EL (cell line): ENCODE measurements at regions not wholly inside any gene's neighbourhood (a gene's known extent, or its start where the extent isn't known, plus 50 kb on each side); places are given as distances from the start of the nearest gene placed in this dataset.
"Not testable (repeated sequence)": the region's sequence is repeated elsewhere in the genome, so short reads cannot be mapped to it uniquely, and the experiment has no call there.

Experiments used
- DNase-seq: peaks from one replicate; pipeline ENCODE4 v3.0.0-alpha.2; 2016

DNA sequence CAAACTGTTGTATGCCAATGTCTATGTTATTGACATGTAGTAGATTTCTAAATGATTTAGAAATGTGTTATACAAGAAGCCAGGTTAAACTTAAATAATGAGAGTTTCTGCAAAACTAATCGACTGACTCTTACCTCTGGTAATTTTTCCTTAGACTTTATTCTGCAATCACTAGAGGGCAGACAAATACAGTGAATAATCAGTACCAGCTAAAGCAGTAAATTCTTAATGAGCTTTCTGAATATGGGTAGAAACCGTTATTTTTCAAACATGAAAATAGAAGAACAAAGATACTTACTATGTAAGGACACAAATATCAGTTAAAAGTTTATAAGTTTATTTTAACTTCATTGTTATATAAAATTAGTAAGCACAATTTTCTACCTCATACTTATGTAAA lies 97.9 kb upstream of the RGS1 start:
- DNase-seq, result peak; percentile 36

DNA sequence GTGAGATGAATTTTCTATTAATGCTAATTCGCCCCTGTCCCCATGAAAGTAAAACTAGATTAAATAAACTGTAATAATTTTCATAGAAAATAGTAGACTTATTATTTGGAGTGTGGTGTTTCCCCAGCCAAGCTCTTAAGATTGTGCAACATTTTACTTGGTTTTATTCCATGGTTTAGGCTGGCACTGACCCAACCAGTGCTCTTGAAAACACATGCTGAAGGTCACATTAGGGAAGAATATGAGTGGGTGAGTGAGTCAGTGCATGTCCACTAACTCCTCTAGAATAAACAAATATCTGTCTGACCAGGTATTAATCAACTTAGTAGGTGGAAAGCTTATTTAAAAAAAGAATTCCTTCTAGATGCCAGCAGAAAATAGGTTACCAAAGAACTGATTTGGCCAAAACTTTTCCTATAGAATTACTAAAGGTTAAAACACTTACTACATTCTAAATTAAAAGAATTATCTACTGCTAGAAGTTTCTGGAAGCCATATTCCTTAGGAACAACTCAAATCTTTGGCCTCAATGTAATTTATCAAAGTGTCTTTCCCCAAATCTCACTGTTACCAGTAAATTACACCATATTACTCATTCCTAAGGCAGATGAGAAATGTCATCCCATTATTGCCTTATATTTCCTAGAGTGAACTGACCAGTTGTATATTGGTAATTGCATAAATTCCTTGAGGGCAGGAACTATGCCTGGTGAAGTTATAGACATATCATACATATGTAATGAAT lies 89.7 kb upstream of the RGS1 start:
- DNase-seq, result peak; percentile 94

DNA sequence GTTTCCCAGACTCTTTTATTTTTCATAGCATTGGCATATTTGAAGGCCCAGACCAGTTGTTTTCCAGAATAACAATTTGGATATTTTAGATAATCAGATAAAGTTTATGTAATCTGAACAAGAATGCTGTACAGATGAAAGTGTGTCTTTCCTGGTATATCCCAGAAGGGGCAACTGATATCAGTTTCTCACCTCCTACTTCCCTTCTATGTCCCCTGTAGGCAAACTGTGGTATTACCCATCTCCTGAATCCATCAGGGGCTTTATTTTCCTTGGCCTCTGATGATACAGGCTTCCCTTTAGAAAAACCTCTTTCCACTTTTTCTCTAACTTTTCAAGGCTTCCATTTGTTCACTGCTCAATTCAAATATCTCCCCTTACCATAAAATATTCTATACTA lies 87.5 kb upstream of the RGS1 start:
- no peak for DNase-seq

DNA sequence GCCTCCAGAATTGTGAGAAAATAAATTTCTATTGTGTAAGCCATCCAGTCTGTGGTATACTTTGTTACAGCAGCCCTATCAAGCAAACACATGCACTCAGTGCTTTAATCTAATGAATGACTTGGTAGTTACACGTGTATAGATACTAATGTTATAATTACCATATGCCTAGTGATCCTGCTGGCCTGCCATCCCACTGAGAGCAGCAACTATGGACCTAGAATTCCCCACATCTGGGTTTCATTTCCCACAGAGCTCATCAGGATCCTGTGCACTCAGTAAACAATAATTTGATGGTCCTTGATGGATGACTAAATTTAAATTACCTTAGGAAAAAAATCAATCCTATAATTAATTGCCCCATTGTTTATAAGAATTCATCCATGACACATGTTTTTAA lies 86.5 kb upstream of the RGS1 start:
- DNase-seq, result peak; percentile 60

DNA sequence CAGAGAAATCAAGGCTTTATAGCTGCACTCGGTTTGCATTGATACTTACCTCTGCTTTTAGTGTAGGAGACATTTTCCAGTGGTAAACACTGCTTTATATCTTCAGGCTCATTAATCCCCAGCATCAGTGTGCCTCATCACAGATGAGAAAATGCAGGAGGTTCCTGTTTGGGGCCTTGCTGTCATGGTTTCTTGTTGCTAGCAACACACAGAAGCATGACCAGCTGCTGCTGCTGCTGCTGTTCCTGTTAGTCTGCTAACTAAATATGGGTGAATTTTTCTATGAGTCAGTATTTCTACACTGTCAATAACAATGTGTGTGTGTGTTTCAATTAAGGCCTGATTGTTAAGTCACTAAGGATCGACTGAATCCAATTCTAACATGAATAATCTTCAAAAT lies 85.8 kb upstream of the RGS1 start:
- peak; percentile 70 for DNase-seq

DNA sequence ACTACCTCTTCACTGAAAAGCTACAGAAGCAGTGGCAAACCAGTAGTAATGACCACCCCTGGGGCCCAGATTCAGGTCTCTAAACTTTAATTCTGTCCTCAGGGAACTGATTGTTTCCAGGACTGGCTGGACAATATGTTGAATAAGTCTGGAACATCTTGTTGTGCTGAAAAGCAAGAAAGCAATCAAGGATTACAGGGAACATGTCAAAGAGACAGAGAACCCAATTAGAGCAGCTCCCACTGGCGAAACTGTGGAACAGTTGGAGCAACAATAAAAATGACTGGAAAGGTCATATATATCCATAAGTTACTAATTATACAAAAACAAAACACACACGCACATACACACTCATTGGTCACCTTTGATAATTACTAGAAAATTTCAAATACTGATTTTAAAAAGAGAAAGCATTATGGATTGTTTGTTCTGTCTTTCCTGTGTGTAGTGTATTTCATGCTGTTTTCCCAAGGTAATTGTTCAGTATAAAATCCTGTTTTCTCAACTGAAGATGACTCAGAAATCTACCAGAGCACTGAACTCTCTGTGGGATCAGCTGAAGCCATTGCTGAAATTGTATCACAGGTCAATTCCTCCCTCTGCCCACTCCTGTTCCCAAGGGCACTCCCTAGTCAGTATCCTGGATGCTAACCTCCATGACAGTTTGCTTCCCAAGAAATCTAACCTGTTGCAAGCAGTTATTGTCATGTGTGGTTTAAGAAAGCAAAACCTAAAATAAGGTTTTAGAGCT lies 83.6 kb upstream of the RGS1 start:
- no peak for DNase-seq

DNA sequence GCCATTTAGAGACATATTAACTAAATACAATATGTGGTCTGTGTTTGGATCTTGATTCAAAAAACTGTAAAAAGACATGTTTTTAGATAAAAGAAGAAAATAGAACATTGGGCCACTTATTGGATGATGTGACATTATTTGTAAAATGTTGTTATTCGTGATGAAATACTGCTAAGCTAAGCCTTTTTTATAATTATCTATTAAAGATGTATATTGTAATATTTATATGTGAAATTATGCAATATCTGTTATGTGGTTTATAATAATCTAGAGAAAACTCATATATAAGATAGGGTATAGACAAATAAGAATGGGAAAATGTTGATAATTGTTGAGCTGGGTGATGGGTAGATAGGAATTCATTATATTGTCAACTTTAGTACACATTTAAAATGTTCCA lies 82.0 kb upstream of the RGS1 start:
- DNase-seq, result no peak

DNA sequence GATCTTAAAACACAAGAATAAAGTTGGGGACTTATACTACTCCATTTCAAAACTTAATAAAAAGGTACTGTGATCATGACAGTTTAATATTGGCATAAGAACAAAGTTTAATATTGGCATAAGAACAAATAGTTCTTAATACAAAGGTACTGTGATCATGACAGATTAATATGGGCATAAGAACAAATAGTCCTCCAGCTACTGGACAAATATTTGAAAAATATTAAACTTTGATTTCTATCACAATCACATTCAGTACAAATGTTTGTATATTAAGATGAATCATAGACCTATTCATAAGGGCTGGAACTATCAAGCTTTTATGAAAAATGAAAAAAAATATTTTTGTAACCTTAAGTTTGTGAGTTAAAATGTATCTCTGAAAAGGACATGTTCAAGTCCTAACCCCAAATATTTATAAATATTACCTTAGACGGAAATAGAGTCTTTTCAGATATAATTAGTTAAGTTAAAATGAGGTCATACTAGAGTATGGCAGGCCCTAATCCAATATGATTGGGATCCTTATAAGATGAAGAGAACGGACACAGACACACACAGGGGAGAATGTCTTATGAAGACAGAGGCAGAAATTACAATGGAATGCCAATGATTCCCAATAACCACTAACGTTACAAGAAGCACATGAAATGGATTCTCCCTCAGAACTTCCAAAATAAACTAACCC lies 79.1 kb upstream of the RGS1 start:
- DNase-seq, result no peak

DNA sequence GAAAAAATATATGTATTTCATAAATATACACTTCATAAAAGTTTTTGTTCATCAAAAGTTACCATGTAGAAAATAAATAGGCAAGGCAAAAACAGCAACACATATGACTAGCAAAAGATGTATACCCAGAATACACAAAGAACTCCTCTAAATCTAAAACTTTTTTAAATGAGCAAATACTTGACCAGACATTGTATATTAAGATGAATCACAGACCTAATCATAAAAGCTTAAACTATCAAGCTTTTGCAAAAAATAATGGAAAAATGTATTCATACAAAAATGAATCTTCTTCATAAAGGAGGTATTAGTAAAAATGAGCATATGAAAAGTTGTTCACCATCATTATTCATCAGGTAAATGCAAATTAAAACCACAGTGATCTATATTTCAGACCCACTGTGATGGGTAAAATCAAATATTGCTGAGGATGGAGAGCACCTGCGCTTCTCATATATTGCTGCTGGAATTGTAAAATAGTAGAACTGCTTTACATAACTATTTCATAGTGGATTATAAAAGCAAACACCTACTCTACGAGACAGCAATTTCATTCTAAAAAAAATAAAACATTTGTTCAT lies 78.3 kb upstream of the RGS1 start:
- no peak for DNase-seq

DNA sequence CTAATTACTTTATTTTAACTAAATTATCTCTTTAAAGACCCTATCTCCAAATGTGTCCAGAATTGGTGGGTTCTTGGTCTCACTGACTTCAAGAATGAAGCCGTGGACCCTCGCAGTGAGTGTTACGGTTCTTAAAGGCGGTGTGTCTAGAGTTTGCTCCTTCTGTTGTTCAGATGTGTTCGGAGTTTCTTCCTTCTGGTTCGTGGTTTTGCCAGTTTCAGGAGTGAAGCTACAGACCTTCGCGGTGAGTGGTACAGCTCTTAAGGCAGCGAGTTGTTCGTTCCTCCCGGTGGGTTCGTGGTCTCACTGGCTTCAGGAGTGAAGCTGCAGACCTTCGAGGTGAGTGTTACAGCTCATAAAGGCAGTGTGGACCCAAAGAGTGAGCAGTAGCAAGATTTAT lies 77.5 kb upstream of the RGS1 start:
- DNase-seq, result not testable (repeated sequence)

DNA sequence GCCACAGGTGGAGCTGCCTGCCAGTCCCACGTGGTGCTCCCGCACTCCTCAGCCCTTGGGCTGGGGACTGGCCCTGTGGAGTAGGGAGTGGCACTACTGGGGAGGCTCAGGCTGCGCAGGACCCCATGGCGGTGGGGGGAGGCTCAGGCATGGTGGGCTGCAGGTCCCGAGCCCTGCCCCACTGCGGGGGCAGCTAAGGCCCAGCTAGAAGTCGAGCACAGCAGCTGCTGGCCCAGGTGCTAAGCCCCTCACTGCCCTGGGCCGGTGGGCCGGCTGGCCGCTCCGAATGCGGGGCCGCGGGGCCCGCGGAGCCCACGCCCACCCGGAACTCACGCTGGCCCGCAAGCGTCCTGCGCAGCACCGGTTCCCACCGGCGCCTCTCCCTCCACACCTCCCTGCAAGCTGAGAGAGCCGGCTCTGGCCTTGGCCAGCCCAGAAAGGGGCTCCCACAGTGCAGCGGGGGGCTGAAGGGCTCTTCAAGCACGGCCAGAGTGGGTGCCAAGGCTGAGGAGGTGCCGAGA lies 76.5 kb upstream of the RGS1 start:
- not testable (repeated sequence) for DNase-seq

DNA sequence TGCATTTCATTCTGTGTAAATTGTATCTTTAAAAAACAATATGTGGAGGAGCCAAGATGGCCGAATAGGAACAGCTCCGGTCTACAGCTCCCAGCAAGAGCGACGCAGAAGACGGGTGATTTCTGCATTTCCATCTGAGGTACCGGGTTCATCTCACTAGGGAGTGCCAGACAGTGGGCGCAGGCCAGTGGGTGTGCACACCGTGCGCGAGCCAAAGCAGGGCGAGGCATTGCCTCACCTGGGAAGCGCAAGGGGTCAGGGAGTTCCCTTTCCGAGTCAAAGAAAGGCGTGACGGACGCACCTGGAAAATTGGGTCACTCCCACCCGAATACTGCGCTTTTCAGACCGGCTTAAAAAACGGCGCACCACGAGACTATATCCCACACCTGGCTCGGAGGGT lies 75.0 kb upstream of the RGS1 start:
- not testable (repeated sequence) for DNase-seq

DNA sequence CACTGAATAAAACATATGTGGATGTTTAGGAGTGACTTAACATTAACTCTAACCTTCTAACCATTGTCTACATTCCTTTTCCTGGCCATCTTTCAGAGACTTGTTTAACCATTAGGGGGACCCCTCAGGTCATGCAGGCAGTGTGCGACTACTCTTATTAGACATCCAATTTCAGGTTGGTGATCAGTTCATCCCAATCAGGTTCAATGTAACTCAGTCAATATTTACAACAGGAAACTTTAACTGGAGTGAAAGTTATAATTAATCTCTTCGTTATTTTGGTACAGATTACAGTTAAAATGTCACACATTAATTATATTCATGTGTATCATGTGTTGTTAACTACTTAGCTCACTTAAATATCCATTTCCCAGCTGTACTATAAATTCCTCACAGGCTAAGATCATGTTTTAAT lies 68.8 kb upstream of the RGS1 start:
- peak; percentile 48 for DNase-seq

DNA sequence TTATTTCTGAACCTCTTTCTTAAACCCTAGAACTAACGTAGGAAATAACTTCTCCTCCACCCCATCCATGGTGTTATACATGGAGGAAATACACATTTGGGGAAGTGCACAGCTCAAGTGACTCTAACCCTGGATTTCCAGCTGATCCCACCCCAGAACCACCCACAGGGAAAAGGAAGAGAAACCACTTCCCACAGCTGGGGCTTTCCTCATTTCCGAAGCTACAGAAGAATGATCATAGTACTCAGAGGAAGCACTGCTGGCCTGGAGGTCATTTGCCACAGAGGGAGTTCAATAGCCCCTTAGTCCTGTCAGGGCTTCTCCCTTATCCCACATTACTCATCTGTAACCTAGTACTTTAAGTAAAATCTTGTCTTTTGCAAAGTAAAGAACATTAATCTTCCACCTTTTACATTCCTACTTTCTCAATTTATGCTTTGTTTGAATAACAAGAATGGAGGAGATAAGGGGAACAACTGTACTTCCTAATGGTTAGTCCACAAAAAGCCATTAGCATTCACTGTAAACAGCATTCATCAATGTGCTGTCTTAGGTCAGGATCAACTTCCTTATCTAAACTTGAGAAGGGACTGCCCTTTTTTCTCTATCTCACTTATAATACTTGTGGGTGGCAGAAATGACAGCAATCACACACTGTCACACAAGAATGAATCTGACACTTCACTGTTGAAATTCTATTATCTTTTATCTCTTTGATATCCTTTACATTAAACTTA lies 63.0 kb upstream of the RGS1 start:
- no peak for DNase-seq

DNA sequence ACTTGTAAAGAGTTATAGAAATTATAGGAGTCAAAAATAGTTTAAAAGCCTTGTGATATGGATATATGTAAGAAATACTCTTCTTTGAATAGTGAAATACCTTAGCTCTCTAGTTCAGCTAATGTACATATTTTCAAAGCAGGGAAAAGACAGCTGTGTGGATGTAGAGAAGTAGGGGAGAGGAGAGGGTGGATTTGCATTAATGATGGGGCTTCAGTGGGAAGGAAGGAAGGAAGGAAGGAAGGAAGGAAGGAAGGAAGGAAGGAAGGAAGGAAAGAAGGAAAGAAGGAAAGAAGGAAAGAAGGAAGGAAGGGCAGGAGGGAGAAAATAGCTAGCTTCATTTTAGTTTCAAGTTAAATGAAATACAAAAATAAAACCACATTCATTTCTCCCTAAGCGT lies 62.4 kb upstream of the RGS1 start:
- DNase-seq, result no peak

DNA sequence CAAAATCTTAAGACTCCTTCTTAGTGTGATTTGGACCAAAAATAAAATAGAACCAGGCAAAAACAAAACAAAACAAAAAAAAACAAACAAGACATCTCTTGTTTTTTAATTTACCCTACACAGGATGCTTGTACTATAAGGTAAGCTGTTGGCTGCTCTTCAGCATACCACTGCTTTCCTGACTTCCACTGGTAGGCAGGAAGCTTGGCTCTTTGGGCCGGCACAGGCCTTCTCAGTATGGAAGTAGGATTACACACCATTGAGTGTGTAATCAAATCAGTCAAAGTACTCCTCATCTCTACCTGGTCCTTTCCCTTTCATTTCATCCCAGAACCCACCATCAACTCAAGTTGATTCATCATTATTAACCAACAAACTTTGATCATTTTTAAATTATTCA lies 61.9 kb upstream of the RGS1 start:
- DNase-seq, result no peak

DNA sequence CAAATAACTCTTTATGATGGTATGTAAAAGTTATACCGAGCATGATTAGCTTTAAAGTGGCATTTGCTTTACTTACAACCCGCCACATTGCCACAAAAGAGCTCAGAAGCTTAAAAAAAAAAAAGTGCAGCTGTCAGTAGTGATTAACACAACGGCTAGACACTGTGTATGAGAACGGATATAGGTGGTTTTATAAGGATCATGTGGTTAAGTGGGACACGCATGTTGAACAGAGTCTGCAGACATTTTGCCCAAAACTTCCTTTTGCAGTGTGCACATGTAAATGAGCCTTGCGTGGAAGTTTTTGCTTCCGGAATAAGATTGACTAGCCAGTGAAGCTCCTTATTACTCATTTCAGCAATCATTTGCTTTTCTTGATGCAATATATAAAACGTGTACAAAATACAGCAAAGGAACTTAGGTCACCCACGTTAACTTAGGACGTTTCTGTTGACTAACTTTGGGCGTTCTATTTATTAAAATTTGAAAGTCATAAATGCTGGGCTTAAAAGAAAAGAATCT lies 58.7 kb upstream of the RGS1 start:
- no peak for DNase-seq

DNA sequence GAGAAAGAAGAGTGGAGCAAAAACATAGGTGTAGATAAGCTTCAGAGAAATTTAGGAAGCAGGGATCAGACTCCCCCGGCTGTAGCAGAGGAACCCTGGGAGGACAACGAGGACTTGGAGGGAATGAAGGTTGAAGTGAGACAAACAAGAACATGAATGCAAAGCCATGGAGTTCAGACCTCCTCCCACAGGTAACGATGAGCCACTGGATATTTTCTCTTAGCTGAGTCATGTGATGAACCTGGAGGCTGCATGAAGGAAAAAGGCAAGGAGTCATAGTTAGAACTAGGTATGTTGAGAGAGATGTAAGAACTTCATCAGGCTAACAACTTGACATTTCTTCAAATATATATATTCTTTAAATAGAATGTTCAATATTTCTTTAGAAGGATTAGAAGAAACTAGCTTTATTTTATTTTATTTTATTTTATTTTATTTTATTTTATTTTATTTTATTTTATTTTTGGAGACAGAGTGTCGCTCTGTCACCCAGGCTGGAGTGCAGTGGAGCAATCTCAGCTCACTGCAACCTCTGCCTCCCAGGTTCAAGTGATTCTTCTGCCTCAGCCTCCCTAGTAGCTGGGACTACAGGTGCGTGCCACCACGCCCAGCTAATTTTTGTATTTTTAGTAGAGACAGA lies 57.7 kb upstream of the RGS1 start:
- not testable (repeated sequence) for DNase-seq

DNA sequence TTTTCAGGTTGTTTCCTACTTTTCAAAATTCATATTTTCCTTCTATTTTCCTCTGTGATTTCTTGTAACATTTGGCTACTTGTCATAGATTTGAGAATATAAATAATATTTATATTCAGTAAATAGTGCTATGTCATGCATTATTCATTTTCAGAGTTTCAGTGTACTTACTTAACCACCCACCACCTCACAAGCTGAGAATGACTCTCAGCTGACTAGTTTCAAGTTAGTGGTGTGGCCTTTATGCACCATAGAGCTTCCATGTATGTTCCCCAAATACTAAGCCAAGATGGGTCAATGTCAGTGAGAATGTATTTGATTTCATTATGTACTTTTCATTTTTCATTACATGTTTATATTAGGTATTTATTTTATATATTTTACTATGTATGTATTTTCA lies 56.9 kb upstream of the RGS1 start:
- DNase-seq, result no peak

DNA sequence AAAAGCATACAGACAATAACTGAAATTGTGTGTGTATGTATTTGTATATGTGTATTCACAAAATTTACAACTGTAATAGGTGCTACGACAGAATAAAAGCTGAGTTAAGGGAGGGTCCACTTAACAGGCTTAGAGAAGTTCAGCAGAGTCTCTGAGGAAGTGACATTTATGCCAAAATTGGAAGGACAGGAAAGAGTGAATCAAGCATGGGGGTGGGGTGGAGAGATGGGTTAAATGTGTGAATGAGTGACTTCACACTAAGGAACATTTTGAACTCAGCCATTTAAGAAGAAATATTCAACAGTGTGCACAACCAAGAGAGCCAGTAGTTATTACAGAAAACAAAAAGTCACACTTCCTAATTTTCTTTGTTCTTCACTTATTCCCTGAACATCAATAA lies 53.8 kb upstream of the RGS1 start:
- no peak for DNase-seq

DNA sequence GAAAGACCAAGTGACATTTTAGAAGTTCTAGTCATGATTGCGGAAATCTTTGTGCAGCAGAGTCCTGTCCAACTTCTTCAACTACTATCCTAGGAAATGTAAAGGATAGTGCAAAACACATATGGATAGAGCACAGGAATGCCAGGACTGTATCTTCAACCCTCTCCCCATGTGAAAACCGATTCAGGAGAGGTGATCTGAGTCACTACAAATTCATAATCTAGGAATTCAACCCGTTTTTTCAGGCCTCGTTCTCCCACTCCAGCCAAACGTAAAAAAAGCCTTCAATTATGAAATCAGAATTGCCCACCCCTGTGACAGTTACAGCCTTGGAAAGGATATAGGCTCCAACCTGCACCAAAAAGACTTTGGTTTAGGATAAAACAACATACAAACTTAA lies 52.9 kb upstream of the RGS1 start:
- DNase-seq, result peak; percentile 45

DNA sequence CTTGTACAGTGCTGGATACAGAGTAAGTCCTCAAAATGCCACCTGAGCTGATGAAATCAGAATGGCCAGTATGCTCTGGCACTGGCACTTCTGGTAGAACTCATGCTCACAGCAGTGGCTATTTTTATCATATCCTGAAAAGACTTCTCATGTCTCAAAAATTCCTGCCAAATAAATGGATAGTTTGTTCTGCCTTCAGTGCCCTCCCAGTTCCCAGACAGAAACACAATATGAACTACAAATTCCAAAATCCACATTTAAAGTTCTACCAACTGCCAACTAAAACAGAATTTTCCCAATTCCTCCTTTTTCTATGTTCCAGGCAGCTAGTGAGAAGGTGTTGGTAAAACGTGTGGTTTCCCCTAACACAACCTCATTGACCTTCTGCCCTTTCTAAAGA lies 51.4 kb upstream of the RGS1 start:
- peak; percentile 17 for DNase-seq
